ENCODE measurements at regions not wholly inside any gene's neighbourhood (a gene's known extent, or its start where the extent isn't known, plus 50 kb on each side); places are given as distances from the start of the nearest gene placed in this dataset.

- TF ChIP-seq EZH2phosphoT487 (IDR thresholded peaks at IDR 0.05; ENCODE audit: borderline replicate concordance): no peak
- no peak for TF ChIP-seq POLR2A (IDR thresholded peaks at IDR 0.05; ENCODE audit: borderline replicate concordance, extremely low read depth, insufficient read depth, insufficient read length)
- TF ChIP-seq, protein P1, sequence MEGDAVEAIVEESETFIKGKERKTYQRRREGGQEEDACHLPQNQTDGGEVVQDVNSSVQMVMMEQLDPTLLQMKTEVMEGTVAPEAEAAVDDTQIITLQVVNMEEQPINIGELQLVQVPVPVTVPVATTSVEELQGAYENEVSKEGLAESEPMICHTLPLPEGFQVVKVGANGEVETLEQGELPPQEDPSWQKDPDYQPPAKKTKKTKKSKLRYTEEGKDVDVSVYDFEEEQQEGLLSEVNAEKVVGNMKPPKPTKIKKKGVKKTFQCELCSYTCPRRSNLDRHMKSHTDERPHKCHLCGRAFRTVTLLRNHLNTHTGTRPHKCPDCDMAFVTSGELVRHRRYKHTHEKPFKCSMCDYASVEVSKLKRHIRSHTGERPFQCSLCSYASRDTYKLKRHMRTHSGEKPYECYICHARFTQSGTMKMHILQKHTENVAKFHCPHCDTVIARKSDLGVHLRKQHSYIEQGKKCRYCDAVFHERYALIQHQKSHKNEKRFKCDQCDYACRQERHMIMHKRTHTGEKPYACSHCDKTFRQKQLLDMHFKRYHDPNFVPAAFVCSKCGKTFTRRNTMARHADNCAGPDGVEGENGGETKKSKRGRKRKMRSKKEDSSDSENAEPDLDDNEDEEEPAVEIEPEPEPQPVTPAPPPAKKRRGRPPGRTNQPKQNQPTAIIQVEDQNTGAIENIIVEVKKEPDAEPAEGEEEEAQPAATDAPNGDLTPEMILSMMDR (IDR thresholded peaks at IDR 0.05 in 2 of 3, conservative IDR thresholded peaks at IDR 0.05 in 1 of 3; ENCODE audit: borderline replicate concordance in 1 of 3, insufficient read depth in 1 of 3, low read depth in 2 of 3, low read length in 2 of 3): no peak
- TF ChIP-seq REST (IDR thresholded peaks at IDR 0.05; ENCODE audit: low read depth): no peak
- no peak for TF ChIP-seq CBX3 (IDR thresholded peaks at IDR 0.05; ENCODE audit: low read depth)
Observed at GRCh38 chr9:28155067-28155466, 581.8 kb upstream of the C9orf72 start.
